ENCODE measurements at regions not wholly inside any gene's neighbourhood (a gene's known extent, or its start where the extent isn't known, plus 50 kb on each side); places are given as distances from the start of the nearest gene placed in this dataset.
"Not testable (repeated sequence)": the region's sequence is repeated elsewhere in the genome, so short reads cannot be mapped to it uniquely, and the experiment has no call there.

- DNase-seq: no peak
- no peak for TF ChIP-seq CTCF (IDR thresholded peaks at IDR 0.05; ENCODE audit: low read depth, low read length, missing control alignments)
- no peak overlapping the region for H3K4me3 ChIP-seq (ENCODE audit: low read depth, low read length)
- no peaks in the 10 kb centered on the region for H3K27me3 ChIP-seq (replicated peaks)
- in situ Hi-C loops (cut with HindIII; ENCODE audit: low pct_ligation_motif_present, low sequenced_read_pairs): no loop called here
- H3K36me3 ChIP-seq (replicated peaks): no peaks in the 10 kb centered on the region
- H3K27ac ChIP-seq: no peak overlapping the region
Observed at GRCh38 chr4:64682946-64683345, 273.7 kb upstream of the TECRL start.

- DNase-seq: no peak
- Histone ChIP-seq H3K36me3 (replicated peaks) (no peaks in the 10 kb centered on the region), H3K4me3 (ENCODE audit: low read depth, low read length) (no peak overlapping the region), H3K27ac (no peak overlapping the region), H3K27me3 (replicated peaks) (no peaks in the 10 kb centered on the region)
- TF ChIP-seq CTCF (IDR thresholded peaks at IDR 0.05; ENCODE audit: low read depth, low read length, missing control alignments): no peak
- in situ Hi-C loops (cut with HindIII; ENCODE audit: low pct_ligation_motif_present, low sequenced_read_pairs): no loop called here
Observed at GRCh38 chr4:64682481-64682880, 273.2 kb upstream of the TECRL start.

- H3K36me3 ChIP-seq (replicated peaks); H3K27me3 ChIP-seq (replicated peaks); DNase-seq; H3K4me3 ChIP-seq (ENCODE audit: low read depth, low read length); in situ Hi-C loops (cut with HindIII; ENCODE audit: low pct_ligation_motif_present, low sequenced_read_pairs); H3K27ac ChIP-seq: not testable (repeated sequence)
Observed at GRCh38 chr4:64673121-64673520, 263.9 kb upstream of the TECRL start.

GRCh38 chr4:64670647-64671046, 261.4 kb upstream of the TECRL start:
- Histone ChIP-seq H3K27me3 (replicated peaks) (no peaks in the 10 kb centered on the region), H3K27ac (no peak overlapping the region), H3K36me3 (replicated peaks) (no peaks in the 10 kb centered on the region), H3K4me3 (ENCODE audit: low read depth, low read length) (no peak overlapping the region)
- TF ChIP-seq CTCF (IDR thresholded peaks at IDR 0.05; ENCODE audit: low read depth, low read length, missing control alignments): no peak
- in situ Hi-C loops (cut with HindIII; ENCODE audit: low pct_ligation_motif_present, low sequenced_read_pairs): no loop called here
- no peak for DNase-seq

- TF ChIP-seq CTCF (IDR thresholded peaks at IDR 0.05; ENCODE audit: low read depth, low read length, missing control alignments): no peak
Observed at GRCh38 chr4:64643841-64644240, 234.6 kb upstream of the TECRL start.

DNA sequence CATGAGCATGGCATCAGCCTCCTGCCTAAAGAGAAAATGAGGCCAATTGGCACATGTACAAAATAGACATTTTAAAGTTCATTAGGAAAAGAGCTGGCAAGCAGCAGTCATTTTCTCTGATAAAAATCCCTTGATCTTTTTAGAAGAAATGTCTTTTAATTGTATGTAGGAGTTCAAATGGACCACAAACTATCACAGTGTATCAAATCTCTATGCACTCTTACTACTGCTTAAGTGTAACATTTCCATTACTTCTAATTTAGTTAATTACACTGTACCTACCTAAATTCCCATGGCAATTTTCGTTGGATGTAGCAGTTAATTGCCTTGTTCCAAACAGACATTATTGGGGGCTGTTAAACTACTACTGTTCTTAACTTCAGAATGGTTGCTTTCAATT, 233.7 kb upstream of the TECRL start:
- Histone ChIP-seq H3K4me3 (ENCODE audit: low read depth, low read length) (no peak overlapping the region), H3K27me3 (replicated peaks) (no peaks in the 10 kb centered on the region), H3K27ac (no peak overlapping the region), H3K36me3 (replicated peaks) (no peaks in the 10 kb centered on the region)
- no peak for TF ChIP-seq CTCF (IDR thresholded peaks at IDR 0.05; ENCODE audit: low read depth, low read length, missing control alignments)
- DNase-seq: no peak
- in situ Hi-C loops (cut with HindIII; ENCODE audit: low pct_ligation_motif_present, low sequenced_read_pairs): no loop called here

More at GRCh38 chr4:64643841-64644240, 234.6 kb upstream of the TECRL start:
- no peak for DNase-seq
- Histone ChIP-seq H3K27me3 (replicated peaks) (no peaks in the 10 kb centered on the region), H3K36me3 (replicated peaks) (no peaks in the 10 kb centered on the region), H3K27ac (no peak overlapping the region), H3K4me3 (ENCODE audit: low read depth, low read length) (no peak overlapping the region)
- in situ Hi-C loops (cut with HindIII; ENCODE audit: low pct_ligation_motif_present, low sequenced_read_pairs): no loop called here

- H3K36me3 ChIP-seq (replicated peaks); H3K27ac ChIP-seq; H3K4me3 ChIP-seq (ENCODE audit: low read depth, low read length); H3K27me3 ChIP-seq (replicated peaks); DNase-seq; in situ Hi-C loops (cut with HindIII; ENCODE audit: low pct_ligation_motif_present, low sequenced_read_pairs): not testable (repeated sequence)
Observed at GRCh38 chr4:64640402-64640801, 231.2 kb upstream of the TECRL start.

All from brain microvascular endothelial cell (primary cell).